H1 (cell line): ENCODE measurements at regions not wholly inside any gene's neighbourhood (a gene's known extent, or its start where the extent isn't known, plus 50 kb on each side); places are given as distances from the start of the nearest gene placed in this dataset.

Source experiments
- CTCF ChIA-PET: fragments of 300-600 bp; sonication (Branson Sonifier 250); formaldehyde crosslinking; loops from one replicate; lab custom pipeline; 2021; ENCODE audit not compliant: partially characterized antibody; lab: Charles Lee
- POLR2A ChIA-PET: fragments of 300-600 bp; sonication (Branson Sonifier 250); formaldehyde crosslinking; loops from one replicate; lab custom pipeline; 2021; ENCODE audit warnings: inconsistent platforms; ENCODE audit not compliant: partially characterized antibody; lab: Charles Lee
- DNase-seq, 2 experiments: peaks; one replicate each; pipeline versions ENCODE4 v3.0.0 to v3.0.0-alpha.2; 2010 to 2022; ENCODE audit warnings: low spot score in 2 of 2, low read depth in 1 of 2, mixed read lengths in 1 of 2
- FAIRE-seq: peaks from 2 replicates; lab custom pipeline; 2011; peaks lifted over from hg19 to GRCh38; lab: Jason Lieb, UNC
- H2AFZ ChIP-seq: 2 replicates; pipeline ENCODE4 v1.8.1; 2012; ENCODE audit warnings: low read length, inconsistent platforms
- H2AK5ac ChIP-seq: 2 replicates; pipeline ENCODE4 v1.6.1; 2013; ENCODE audit warnings: low read depth, low read length
- H2BK120ac ChIP-seq: replicated peaks from 2 replicates; pipeline ENCODE3; 2013; ENCODE audit warnings: low read depth, low read length, inconsistent platforms
- H2BK12ac ChIP-seq: 2 replicates; pipeline ENCODE4 v1.6.1; 2013; ENCODE audit warnings: low read depth, low read length
- H2BK15ac ChIP-seq: 2 replicates; pipeline ENCODE4 v1.6.1; 2013; ENCODE audit warnings: low read length
- H2BK20ac ChIP-seq: 2 replicates; pipeline ENCODE4 v1.6.1; 2013; ENCODE audit warnings: low read length
- H2BK5ac ChIP-seq: 2 replicates; pipeline ENCODE4 v1.6.1; 2013; ENCODE audit warnings: low read depth, low read length
- H3K14ac ChIP-seq: 2 replicates; pipeline ENCODE4 v1.6.1; 2013; ENCODE audit warnings: inconsistent platforms; ENCODE audit not compliant: insufficient read length
- H3K18ac ChIP-seq: 2 replicates; pipeline ENCODE4 v1.6.1; 2013; ENCODE audit warnings: low read length; ENCODE audit errors: extremely low read depth
- H3K23ac ChIP-seq: 2 replicates; pipeline ENCODE4 v1.6.1; 2013; ENCODE audit warnings: inconsistent platforms; ENCODE audit not compliant: insufficient read length
- H3K23me2 ChIP-seq: 2 replicates; pipeline ENCODE4 v1.6.1; 2013; ENCODE audit warnings: low read depth, low read length
- H3K27ac ChIP-seq: 2 replicates; pipeline ENCODE4 v1.6.1; 2011; ENCODE audit warnings: low read depth, low read length, inconsistent platforms
- H3K27me3 ChIP-seq, 4 experiments: replicated peaks in 1 of 4; 1 replicate in 1 of 4; 2 replicates in 3 of 4; pipeline versions ENCODE4 v1.6.1 to v1.8.1; 2011 to 2013; ENCODE audit warnings: low read length in 3 of 4, mild to moderate bottlenecking in 3 of 4, inconsistent platforms in 2 of 4, mixed read lengths in 2 of 4, moderate library complexity in 1 of 4; ENCODE audit not compliant: control insufficient read depth in 3 of 4, insufficient read depth in 3 of 4; ENCODE audit errors: extremely low read depth in 1 of 4
- H3K36me3 ChIP-seq, 4 experiments: 2 replicates each; pipeline versions ENCODE4 v1.6.1 to v1.8.1; 2011 to 2013; ENCODE audit warnings: mild to moderate bottlenecking in 4 of 4, low read length in 3 of 4, moderate library complexity in 2 of 4, control low read depth in 1 of 4, inconsistent platforms in 1 of 4; ENCODE audit not compliant: insufficient read depth in 4 of 4, control insufficient read depth in 2 of 4
- H3K4ac ChIP-seq: replicated peaks from 2 replicates; pipeline ENCODE3; 2013; ENCODE audit warnings: low read length, low read depth, mixed read lengths, inconsistent platforms; ENCODE audit not compliant: insufficient read length
- H3K4me1 ChIP-seq, 4 experiments: replicated peaks in 1 of 4; 1 replicate in 1 of 4; 2 replicates in 3 of 4; pipeline versions ENCODE4 v1.6.1 to v1.8.1; 2011 to 2013; ENCODE audit warnings: low read length in 3 of 4, inconsistent platforms in 2 of 4, mixed read lengths in 1 of 4; ENCODE audit not compliant: insufficient read depth in 4 of 4, control insufficient read depth in 3 of 4
- H3K4me2 ChIP-seq, 2 experiments: 2 replicates each; pipeline versions ENCODE4 v1.6.1 to v1.8.1; 2011 to 2013; ENCODE audit warnings: low read depth in 2 of 2, low read length in 2 of 2, control low read depth in 1 of 2, inconsistent platforms in 1 of 2, mild to moderate bottlenecking in 1 of 2; ENCODE audit not compliant: insufficient read depth in 1 of 2
- H3K4me3 ChIP-seq, 4 experiments: fragments of 200-600, 300-600 bp in 1 of 4; sonication (generic), shearing (Covaris generic), sonication (Bioruptor Twin) in 1 of 4; 2 replicates each; pipeline versions ENCODE4 v1.5.1 to v1.8.1; 2011 to 2016; ENCODE audit warnings: low read length in 4 of 4, low read depth in 3 of 4, control low read depth in 2 of 4, inconsistent platforms in 2 of 4, mild to moderate bottlenecking in 2 of 4, mixed read lengths in 1 of 4, moderate library complexity in 1 of 4; ENCODE audit not compliant: insufficient read depth in 2 of 4; ENCODE audit errors: extremely low read depth in 1 of 4
- H3K56ac ChIP-seq: replicated peaks from 2 replicates; pipeline ENCODE3; 2013; ENCODE audit warnings: low read depth, mild to moderate bottlenecking, mixed read lengths, low read length, inconsistent platforms; ENCODE audit not compliant: insufficient read length
- H3K79me1 ChIP-seq: 2 replicates; pipeline ENCODE4 v1.6.1; 2013; ENCODE audit warnings: low read depth, low read length, control low read depth
- H3K79me2 ChIP-seq, 2 experiments: 2 replicates each; pipeline versions ENCODE4 v1.6.1 to v1.8.1; 2012 to 2013; ENCODE audit warnings: low read length in 2 of 2, mild to moderate bottlenecking in 2 of 2, inconsistent platforms in 1 of 2; ENCODE audit not compliant: insufficient read depth in 2 of 2, control insufficient read depth in 1 of 2
- H3K9ac ChIP-seq, 4 experiments: replicated peaks in 1 of 4; 1 replicate in 1 of 4; 2 replicates in 3 of 4; pipeline versions ENCODE4 v1.6.1 to v1.8.1; 2011 to 2013; ENCODE audit warnings: low read depth in 3 of 4, low read length in 3 of 4, control low read depth in 2 of 4, mild to moderate bottlenecking in 2 of 4, moderate library complexity in 2 of 4, inconsistent platforms in 1 of 4; ENCODE audit errors: extremely low read depth in 1 of 4
- H3K9me3 ChIP-seq, 2 experiments: 2 replicates each; pipeline versions ENCODE4 v1.6.1 to v1.8.1; 2012 to 2013; ENCODE audit warnings: mild to moderate bottlenecking in 2 of 2, moderate library complexity in 2 of 2, control low read depth in 1 of 2, inconsistent platforms in 1 of 2, low read depth in 1 of 2, low read length in 1 of 2, mixed read lengths in 1 of 2; ENCODE audit not compliant: insufficient read depth in 2 of 2
- H4K20me1 ChIP-seq, 2 experiments: replicated peaks in 1 of 2; 2 replicates each; pipeline versions ENCODE3 to v1.8.1; 2011 to 2013; ENCODE audit warnings: inconsistent platforms in 2 of 2, low read length in 2 of 2, mild to moderate bottlenecking in 1 of 2; ENCODE audit not compliant: insufficient read depth in 2 of 2, control insufficient read depth in 1 of 2
- H4K5ac ChIP-seq: 2 replicates; pipeline ENCODE4 v1.6.1; 2013; ENCODE audit warnings: low read length, low read depth, mixed read lengths, inconsistent platforms; ENCODE audit not compliant: insufficient read length
- H4K8ac ChIP-seq: 2 replicates; pipeline ENCODE4 v1.8.0; 2013; ENCODE audit warnings: mild to moderate bottlenecking, moderate library complexity, low read length, inconsistent platforms; ENCODE audit not compliant: insufficient read depth; ENCODE audit errors: extremely low read depth
- H4K91ac ChIP-seq: replicated peaks from 2 replicates; pipeline ENCODE3; 2013; ENCODE audit warnings: low read length, mixed read lengths, inconsistent platforms; ENCODE audit not compliant: insufficient read length
- CTCF ChIP-seq, 3 experiments: IDR thresholded peaks; 1 replicate in 2 of 3; 2 replicates in 1 of 3; pipeline versions ENCODE4 v1.5.1 to v1.6.1; 2011; ENCODE audit warnings: low read length in 3 of 3, mild to moderate bottlenecking in 3 of 3, inconsistent platforms in 2 of 3, low read depth in 1 of 3, moderate library complexity in 1 of 3; ENCODE audit not compliant: insufficient read depth in 1 of 3; ENCODE audit errors: control extremely low read depth in 1 of 3
- HDAC6 ChIP-seq: IDR thresholded peaks from one replicate; pipeline ENCODE4 v1.7.1; 2012; ENCODE audit warnings: low read depth, mild to moderate bottlenecking, inconsistent platforms, low read length, moderate library complexity
- RAD21 ChIP-seq, 2 experiments: IDR thresholded peaks in 1 of 2; conservative IDR thresholded peaks in 1 of 2; 2 replicates each; pipeline ENCODE4 v1.6.1; 2011; ENCODE audit warnings: low read depth in 2 of 2, low read length in 2 of 2, improper control_type of control experiment in 1 of 2, inconsistent platforms in 1 of 2, mild to moderate bottlenecking in 1 of 2, moderate library complexity in 1 of 2
- WGBS, 2 experiments: shearing (Covaris generic) in 1 of 2; methylation state at CpG; one replicate each; pipeline versions ENCODE4 v1.1.6 to v1.1.7; 2013 to 2015; ENCODE audit warnings: low lambda C conversion rate in 2 of 2, mixed read lengths in 2 of 2, inconsistent platforms in 1 of 2, low coverage in 1 of 2, missing lambda C conversion rate in 1 of 2; ENCODE audit not compliant: insufficient replicate concordance in 2 of 2, insufficient coverage in 1 of 2, insufficient read length in 1 of 2; ENCODE audit errors: extremely low coverage in 1 of 2, missing lambda C conversion rate in 1 of 2; 5-methylcytosine and 5-hydroxymethylcytosine counted together

DNA sequence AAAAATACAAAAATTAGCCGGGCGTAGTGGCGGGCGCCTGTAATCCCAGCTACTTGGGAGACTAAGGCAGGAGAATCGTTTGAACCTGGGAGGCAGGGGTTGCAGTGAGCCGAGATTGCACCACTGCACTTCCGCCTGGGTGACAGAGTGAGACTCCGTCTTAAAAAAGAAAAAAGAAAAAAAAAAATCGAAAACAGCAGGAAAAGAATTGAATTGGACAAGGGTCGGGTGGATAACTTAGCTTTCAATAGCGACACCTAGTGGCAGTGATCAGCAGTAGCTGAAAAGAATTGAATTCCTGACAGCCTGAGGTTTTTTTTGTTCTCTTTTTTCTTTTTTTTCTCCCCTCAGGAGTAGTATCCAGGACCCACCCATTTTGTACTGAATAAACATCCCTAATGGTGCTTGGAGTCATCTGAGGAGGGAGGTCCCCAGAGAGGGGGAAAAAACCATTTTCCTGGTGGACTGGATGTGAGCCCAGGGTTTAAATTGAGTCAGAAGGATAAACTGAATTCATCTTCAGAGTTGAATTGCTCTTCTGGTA lies 55.1 kb downstream of the CYCS start:
- Histone ChIP-seq H2BK120ac (no peak overlapping the region), H3K56ac (no peak overlapping the region), H2BK12ac (no peak overlapping the region), H2BK15ac (no peak overlapping the region), H3K27ac (no peak overlapping the region), H3K14ac (no peak overlapping the region), H4K20me1 (no peaks in the 10 kb centered on the region), H3K4me3 (no peak overlapping the region), H3K4me2 (no peak overlapping the region), H3K9ac (no peak overlapping the region), H3K23ac (no peak overlapping the region), H4K8ac (no peak overlapping the region), H3K79me1 (no peaks in the 10 kb centered on the region), H3K27me3 (no peaks in the 10 kb centered on the region), H3K18ac (no peak overlapping the region), H3K9me3 (no peaks in the 10 kb centered on the region), H2AFZ (peak overlapping the region; percentile 82; the same call in 1 of the 2 replicates), H3K4ac (no peak overlapping the region), H3K4me1 (no peaks in the 10 kb centered on the region; a peak in 2 of 7 replicates), H4K91ac (no peak overlapping the region), H2AK5ac (no peak overlapping the region), H2BK5ac (no peak overlapping the region), H4K5ac (no peak overlapping the region), H3K36me3 (no peaks in the 10 kb centered on the region), H3K23me2 (no peaks in the 10 kb centered on the region), H3K79me2 (no peaks in the 10 kb centered on the region), H2BK20ac (no peak overlapping the region)
- 39% methylated on average over 11 of the region's 11 CpGs; no CpG with 5 or more reads in 1 of the 2 experiments for WGBS, 2 experiments
- TF ChIP-seq RAD21 (IDR thresholded peaks at IDR 0.05 in 1 of 2, conservative IDR thresholded peaks at IDR 0.05 in 1 of 2; ENCODE audit: low read depth in 2 of 2, low read length in 2 of 2) (peak; percentile 81 to 84), CTCF (IDR thresholded peaks at IDR 0.05; ENCODE audit: control extremely low read depth in 1 of 3, insufficient read depth in 1 of 3, low read depth in 1 of 3, low read length in 3 of 3) (peak in 2 of 3 experiments; percentile 76 to 77; a peak in 3 of 4 replicates), HDAC6 (no peak)
- FAIRE-seq (peak; percentile 7), DNase-seq (peak in 1 of 2 experiments; percentile 53)
- ChIA-PET POLR2A (interaction anchor here (0.6 kb wide), 3 partner anchors 243 to 347 kb away, joined by 3 to 4 read pairs (median 3); no protein-coding TSS in a partner anchor), CTCF (interaction anchor here (0.6 to 2.5 kb wide), 44 partner anchors 9 to 828 kb away, joined by 3 to 13 read pairs (median 4); no protein-coding TSS in a partner anchor)
